Lower lobe of right lung (tissue), 2 donors: ENCODE measurements at regions not wholly inside any gene's neighbourhood (a gene's known extent, or its start where the extent isn't known, plus 50 kb on each side); places are given as distances from the start of the nearest gene placed in this dataset.
"Not testable (repeated sequence)": the region's sequence is repeated elsewhere in the genome, so short reads cannot be mapped to it uniquely, and the experiment has no call there.

Experiments used
- ATAC-seq, 2 donors: fragments of 200-7000 bp; cut with Tn5 transposase; one replicate each; pipeline ENCODE4 v1.9.1; 2020 to 2022; ENCODE audit warnings: mild to moderate bottlenecking in 2 of 2, moderate library complexity in 2 of 2
- DNase-seq: peaks from one replicate; pipeline ENCODE4 v3.0.0-alpha.2; 2020
- H3K27ac ChIP-seq: fragments of 200-600 bp; one replicate; pipeline ENCODE4 v1.8.0; 2022
- H3K27me3 ChIP-seq: fragments of 200-600 bp; one replicate; pipeline ENCODE4 v1.8.0; 2022; ENCODE audit warnings: low read depth
- H3K36me3 ChIP-seq: fragments of 200-600 bp; one replicate; pipeline ENCODE4 v1.8.0; 2022; ENCODE audit warnings: mild to moderate bottlenecking
- H3K4me1 ChIP-seq: fragments of 200-600 bp; one replicate; pipeline ENCODE4 v1.8.0; 2022
- H3K4me3 ChIP-seq: fragments of 200-600 bp; one replicate; pipeline ENCODE4 v1.8.0; 2022; ENCODE audit warnings: mild to moderate bottlenecking
- H3K9me3 ChIP-seq: fragments of 200-600 bp; one replicate; pipeline ENCODE4 v1.8.0; 2022
- CTCF ChIP-seq: fragments of 200-600 bp; IDR thresholded peaks from one replicate; pipeline ENCODE4 v1.8.0; 2022; ENCODE audit warnings: antibody characterized with exemption, mild to moderate bottlenecking
- intact Hi-C: fragments of 100-400 bp; cut with DNase I; formaldehyde crosslinking; loops from one replicate; pipeline ENCODE4 v1.11.0; 2022
- donor health status: DM: no; HTN: yes; CAD: no; lungs with severe emphysema.

GRCh38 chr17:47057830-47058229 is 78.8 kb upstream of the RPRML start:
- ATAC-seq: no peak
- H3K27ac ChIP-seq: no peak overlapping the region
- peaks cover 34% of the 10 kb centered on the region for H3K36me3 ChIP-seq
- no peak for TF ChIP-seq CTCF
- H3K9me3 ChIP-seq: no peaks in the 10 kb centered on the region
- intact Hi-C loops: no loop called here
- H3K4me1 ChIP-seq: no peaks in the 10 kb centered on the region
- no peaks in the 10 kb centered on the region for H3K27me3 ChIP-seq
- H3K4me3 ChIP-seq: no peak overlapping the region
- no peak for DNase-seq

GRCh38 chr17:47057279-47057678 is 78.2 kb upstream of the RPRML start:
- H3K4me1 ChIP-seq, intact Hi-C loops, ATAC-seq, H3K4me3 ChIP-seq, H3K27ac ChIP-seq, H3K9me3 ChIP-seq, DNase-seq, H3K27me3 ChIP-seq: not testable (repeated sequence)
- peaks cover 40% of the 10 kb centered on the region for H3K36me3 ChIP-seq

- H3K27ac ChIP-seq, H3K4me1 ChIP-seq, DNase-seq, intact Hi-C loops, H3K27me3 ChIP-seq, H3K9me3 ChIP-seq, ATAC-seq, H3K4me3 ChIP-seq: not testable (repeated sequence)
- peaks cover 41% of the 10 kb centered on the region for H3K36me3 ChIP-seq
Measured at GRCh38 chr17:47056687-47057086, 77.6 kb upstream of the RPRML start.
